GM23338 (cell line): ENCODE measurements at regions not wholly inside any gene's neighbourhood (a gene's known extent, or its start where the extent isn't known, plus 50 kb on each side); places are given as distances from the start of the nearest gene placed in this dataset.
A peak's percentile ranks its signal among the peaks of the same experiment; 100 is the strongest.

ENCODE experiments used
- ATAC-seq: fragments of 200-7000 bp; cut with Tn5 transposase; 3 replicates; pipeline ENCODE4 v1.9.1; 2020
- DNase-seq: peaks from one replicate; pipeline ENCODE4 v3.0.0-alpha.2; 2015; ENCODE audit warnings: low spot score
- H2AFZ ChIP-seq: fragments of 200-600 bp; sonication (generic); 2 replicates; pipeline ENCODE4 v1.8.0; 2016; ENCODE audit warnings: antibody characterized with exemption, mild to moderate bottlenecking, moderate library complexity
- H3F3A ChIP-seq: fragments of 200-600 bp; sonication (generic); replicated peaks from 2 replicates; pipeline ENCODE4 v1.8.0; 2017; ENCODE audit warnings: antibody characterized with exemption, mixed run types, low read depth
- H3K27ac ChIP-seq: fragments of 200-600 bp; sonication (generic); 2 replicates; pipeline ENCODE4 v1.6.1; 2016; ENCODE audit warnings: low read depth
- H3K27me3 ChIP-seq: fragments of 200-600 bp; sonication (generic); 2 replicates; pipeline ENCODE4 v1.8.0; 2016; ENCODE audit warnings: mild to moderate bottlenecking, mixed run types, moderate library complexity; ENCODE audit not compliant: insufficient read depth
- H3K36me3 ChIP-seq: fragments of 200-600 bp; sonication (generic); 2 replicates; pipeline ENCODE4 v1.8.0; 2016; ENCODE audit warnings: mild to moderate bottlenecking; ENCODE audit not compliant: insufficient read depth
- H3K4me1 ChIP-seq: fragments of 200-600 bp; sonication (generic); 2 replicates; pipeline ENCODE4 v1.8.0; 2016; ENCODE audit warnings: mild to moderate bottlenecking, moderate library complexity; ENCODE audit not compliant: insufficient read depth
- H3K4me2 ChIP-seq: fragments of 200-600 bp; sonication (generic); 2 replicates; pipeline ENCODE4 v1.7.1; 2017; ENCODE audit warnings: mixed run types
- H3K4me3 ChIP-seq: fragments of 200-600 bp; sonication (generic); 2 replicates; pipeline ENCODE4 v1.6.1; 2016; ENCODE audit warnings: mixed run types
- H3K79me2 ChIP-seq: fragments of 200-600 bp; sonication (generic); replicated peaks from 2 replicates; pipeline ENCODE4 v1.8.0; 2017; ENCODE audit warnings: mild to moderate bottlenecking; ENCODE audit not compliant: insufficient read depth
- H3K9me2 ChIP-seq: fragments of 200-600 bp; sonication (generic); 2 replicates; pipeline ENCODE4 v1.8.0; 2017; ENCODE audit not compliant: insufficient read depth
- H4K20me1 ChIP-seq: fragments of 200-600 bp; sonication (generic); replicated peaks from 2 replicates; pipeline ENCODE4 v1.8.0; 2017; ENCODE audit warnings: mild to moderate bottlenecking; ENCODE audit not compliant: insufficient read depth
- H3K27ac Mint-ChIP-seq: 2 replicates; pipeline ENCODE4 v1.8.0; 2020; ENCODE audit warnings: inconsistent platforms, mild to moderate bottlenecking, moderate library complexity, mixed read lengths
- H3K27me3 Mint-ChIP-seq: 3 replicates; pipeline ENCODE4 v1.8.0; 2022; ENCODE audit warnings: low read depth, mild to moderate bottlenecking, moderate library complexity, mixed read lengths, inconsistent platforms; ENCODE audit not compliant: insufficient read depth, poor library complexity
- H3K36me3 Mint-ChIP-seq: 3 replicates; pipeline ENCODE4 v1.8.0; 2021; ENCODE audit warnings: low read depth, mild to moderate bottlenecking, inconsistent platforms, moderate library complexity, mixed read lengths
- H3K4me1 Mint-ChIP-seq: 3 replicates; pipeline ENCODE4 v1.8.0; 2020; ENCODE audit warnings: mild to moderate bottlenecking, inconsistent platforms, mixed read lengths
- H3K4me3 Mint-ChIP-seq: 3 replicates; pipeline ENCODE4 v1.8.0; 2021; ENCODE audit warnings: moderate library complexity, mild to moderate bottlenecking, inconsistent platforms, mixed read lengths
- H3K9me3 Mint-ChIP-seq: 3 replicates; pipeline ENCODE4 v1.8.0; 2020; ENCODE audit warnings: moderate library complexity, mild to moderate bottlenecking, inconsistent platforms, mixed read lengths
- EZH2 ChIP-seq: fragments of 200-600 bp; sonication (generic); IDR thresholded peaks from one replicate; pipeline ENCODE4 v1.8.0; 2017; ENCODE audit warnings: antibody characterized with exemption, mild to moderate bottlenecking, low read depth; ENCODE audit not compliant: unreplicated experiment
- EZH2phosphoT487 ChIP-seq: fragments of 200-600 bp; sonication (generic); IDR thresholded peaks from one replicate; pipeline ENCODE4 v1.8.1; 2018; ENCODE audit warnings: antibody characterized with exemption; ENCODE audit not compliant: unreplicated experiment
- JUNB ChIP-seq: IDR thresholded peaks from one replicate; pipeline ENCODE4 v1.6.1; 2016; ENCODE audit warnings: antibody characterized with exemption; ENCODE audit not compliant: unreplicated experiment
- NANOG ChIP-seq: IDR thresholded peaks from 2 replicates; pipeline ENCODE4 v1.6.1; 2016; ENCODE audit warnings: antibody characterized with exemption, borderline replicate concordance
- POLR2AphosphoS5 ChIP-seq: IDR thresholded peaks from 2 replicates; pipeline ENCODE4 v1.6.1; 2016; ENCODE audit warnings: antibody characterized with exemption, low read depth
- REST ChIP-seq: IDR thresholded peaks from one replicate; pipeline ENCODE4 v1.6.1; 2018; ENCODE audit warnings: antibody characterized with exemption; ENCODE audit not compliant: unreplicated experiment
- STAT1 ChIP-seq: IDR thresholded peaks from one replicate; pipeline ENCODE4 v1.6.1; 2016; ENCODE audit warnings: antibody characterized with exemption; ENCODE audit not compliant: unreplicated experiment
- ZNF331 ChIP-seq: fragments of 250-450 bp; sonication (Bioruptor Pico); IDR thresholded peaks from 2 replicates; pipeline ENCODE4 v1.5.0; 2020; ENCODE audit warnings: low read depth, mild to moderate bottlenecking, moderate library complexity

DNA sequence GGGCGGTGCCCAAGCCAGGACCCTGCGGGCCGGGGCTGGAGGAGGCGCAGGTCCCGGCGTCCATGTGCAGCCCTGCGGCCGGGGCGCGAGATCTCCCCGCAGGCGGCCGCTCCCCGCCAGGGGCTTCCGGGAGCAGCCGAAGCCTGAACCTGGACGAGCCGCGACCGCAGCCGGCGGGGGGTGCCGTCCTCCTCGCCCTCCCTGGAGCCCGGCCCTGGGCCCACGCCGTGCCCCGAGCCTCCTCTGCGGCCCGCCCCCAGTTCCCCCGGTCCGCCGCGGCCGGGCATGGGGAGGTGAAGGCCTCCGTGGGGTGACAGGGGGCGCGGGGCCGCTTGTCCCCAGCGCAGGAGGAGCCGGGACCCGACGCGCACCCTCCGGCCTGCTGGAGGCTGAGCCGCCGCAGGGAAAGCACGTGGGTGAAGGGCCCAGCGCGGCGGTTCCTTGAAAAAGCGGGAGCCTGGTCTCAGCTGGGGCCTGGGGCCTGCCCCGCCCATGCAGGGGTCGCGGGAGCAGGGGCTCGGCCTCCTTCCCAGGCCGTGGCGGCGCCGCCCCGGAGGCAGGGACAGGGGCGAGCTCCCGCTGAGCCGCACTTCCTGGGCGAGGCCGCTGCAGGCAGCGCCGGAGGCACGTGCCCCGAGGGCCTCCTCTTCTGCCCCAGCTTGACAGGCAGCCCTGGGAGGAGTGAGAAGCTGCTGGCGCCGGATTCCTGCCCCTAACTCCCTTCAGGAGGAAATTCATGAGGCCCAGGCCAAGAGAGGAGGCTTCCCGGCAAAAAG, 55.6 kb upstream of the PPP2R5C start:
- H3K4me3 Mint-ChIP-seq = no peak overlapping the region; the same call in 2 of the 3 replicates
- Histone ChIP-seq H3K4me3 (peak overlapping the region; percentile 53), H2AFZ (peak overlapping the region; percentile 60), H3K27ac (no peak overlapping the region), H3K36me3 (no peaks in the 10 kb centered on the region; the same call in 1 of the 2 replicates), H3K4me2 (peak overlapping the region; percentile 74), H3K4me1 (no peaks in the 10 kb centered on the region; the same call in 1 of the 2 replicates), H3F3A (0 out of 2 replicates have a peak, but pooled peaks cover 7% of the 10 kb centered on the region), H3K9me2 (0 out of 2 replicates have a peak, but pooled peaks cover 3% of the 10 kb centered on the region), H3K79me2 (no peaks in the 10 kb centered on the region), H3K27me3 (peaks cover 43% of the 10 kb centered on the region), H4K20me1 (no peaks in the 10 kb centered on the region)
- H3K27me3 Mint-ChIP-seq = peaks cover 38% of the 10 kb centered on the region
- H3K9me3 Mint-ChIP-seq = peaks cover 13% of the 10 kb centered on the region
- H3K27ac Mint-ChIP-seq = no peak overlapping the region
- no peaks in the 10 kb centered on the region; the same call in 2 of the 3 replicates for H3K36me3 Mint-ChIP-seq
- peak; percentile 68 for DNase-seq
- TF ChIP-seq EZH2 (no peak), NANOG (no peak)
- peaks cover 13% of the 10 kb centered on the region for H3K4me1 Mint-ChIP-seq
- ATAC-seq = peak; percentile 65

DNA sequence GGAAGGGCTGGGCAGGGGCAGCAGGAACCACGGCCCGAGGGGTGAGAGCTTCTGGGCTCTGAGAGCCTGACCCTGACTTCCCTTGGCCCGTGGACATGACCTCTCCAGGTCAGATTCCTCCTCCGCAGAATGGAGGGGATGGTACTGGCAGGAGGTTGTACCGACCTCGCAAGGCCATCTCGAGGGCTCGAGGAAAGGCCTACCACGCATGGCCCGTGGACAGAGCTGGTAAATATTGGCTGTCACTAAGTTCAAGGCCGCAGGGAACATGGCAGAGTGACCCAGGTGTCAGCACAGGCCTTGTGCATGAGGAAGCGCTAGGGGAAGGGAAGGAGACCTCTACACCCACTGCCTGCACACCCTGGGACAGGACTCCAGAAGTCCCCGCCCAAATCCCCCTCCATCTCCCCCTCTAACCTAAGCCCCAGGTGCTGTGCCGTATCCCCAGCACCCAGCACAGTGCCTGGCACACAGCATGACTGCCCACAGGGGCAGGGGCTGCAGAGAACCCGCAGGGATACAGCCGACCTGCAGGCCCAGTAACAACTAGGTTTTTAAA, 54.9 kb upstream of the PPP2R5C start:
- Histone ChIP-seq H2AFZ (peak overlapping the region; percentile 60), H3K4me1 (no peaks in the 10 kb centered on the region; the same call in 1 of the 2 replicates), H3K36me3 (no peaks in the 10 kb centered on the region; the same call in 1 of the 2 replicates), H3K79me2 (no peaks in the 10 kb centered on the region), H3K4me3 (peak overlapping the region; percentile 53; the same call in 1 of the 2 replicates), H3K27me3 (peaks cover 39% of the 10 kb centered on the region), H4K20me1 (no peaks in the 10 kb centered on the region), H3K9me2 (0 out of 2 replicates have a peak, but pooled peaks cover 3% of the 10 kb centered on the region), H3K4me2 (peak overlapping the region; percentile 74), H3K27ac (no peak overlapping the region), H3F3A (0 out of 2 replicates have a peak, but pooled peaks cover 7% of the 10 kb centered on the region)
- Mint-ChIP-seq H3K27ac (no peak overlapping the region), H3K9me3 (peaks cover 13% of the 10 kb centered on the region), H3K4me3 (no peak overlapping the region), H3K4me1 (peaks cover 13% of the 10 kb centered on the region), H3K27me3 (peaks cover 38% of the 10 kb centered on the region), H3K36me3 (no peaks in the 10 kb centered on the region; the same call in 2 of the 3 replicates)
- DNase-seq (no peak), ATAC-seq (no peak)
- TF ChIP-seq ZNF331 (CRISPR knock-in tag) (no peak), EZH2phosphoT487 (no peak), REST (no peak), POLR2AphosphoS5 (no peak), EZH2 (no peak), STAT1 (no peak), JUNB (no peak)
